Upper lobe of right lung (tissue), 1 donor: ENCODE measurements at regions not wholly inside any gene's neighbourhood (a gene's known extent, or its start where the extent isn't known, plus 50 kb on each side); places are given as distances from the start of the nearest gene placed in this dataset.

ENCODE experiments used
- ATAC-seq: fragments of 200-7000 bp; cut with Tn5 transposase; one replicate; pipeline ENCODE4 v1.9.1; 2020; ENCODE audit warnings: mild to moderate bottlenecking, moderate library complexity
- DNase-seq: peaks from one replicate; pipeline ENCODE4 v3.0.0-alpha.2; 2020
- H3K27ac ChIP-seq: fragments of 200-600 bp; one replicate; pipeline ENCODE4 v1.8.0; 2022
- H3K27me3 ChIP-seq: fragments of 200-600 bp; one replicate; pipeline ENCODE4 v1.8.0; 2022; ENCODE audit warnings: mild to moderate bottlenecking
- H3K36me3 ChIP-seq: fragments of 200-600 bp; one replicate; pipeline ENCODE4 v1.8.0; 2022
- H3K4me1 ChIP-seq: fragments of 200-600 bp; one replicate; pipeline ENCODE4 v1.8.0; 2022
- H3K4me3 ChIP-seq: fragments of 200-600 bp; one replicate; pipeline ENCODE4 v1.8.0; 2022; ENCODE audit warnings: mild to moderate bottlenecking
- H3K9me3 ChIP-seq: fragments of 200-600 bp; one replicate; pipeline ENCODE4 v1.8.0; 2022
- intact Hi-C: fragments of 100-400 bp; cut with DNase I; formaldehyde crosslinking; loops from one replicate; pipeline ENCODE4 v1.11.0; 2022
- TF ChIP-seq, protein P1 (sequence below): fragments of 200-600 bp; IDR thresholded peaks from one replicate; pipeline ENCODE4 v1.8.0; 2022; ENCODE audit warnings: antibody characterized with exemption
- donor health status: DM: no; HTN: yes; CAD: no; lungs with severe emphysema.

- Histone ChIP-seq H3K4me3 (no peak overlapping the region), H3K27ac (no peak overlapping the region), H3K36me3 (no peaks in the 10 kb centered on the region), H3K9me3 (no peaks in the 10 kb centered on the region), H3K4me1 (no peaks in the 10 kb centered on the region), H3K27me3 (no peaks in the 10 kb centered on the region)
- ATAC-seq (no peak), DNase-seq (no peak)
- intact Hi-C loops, result no loop called here
- TF ChIP-seq, protein P1, sequence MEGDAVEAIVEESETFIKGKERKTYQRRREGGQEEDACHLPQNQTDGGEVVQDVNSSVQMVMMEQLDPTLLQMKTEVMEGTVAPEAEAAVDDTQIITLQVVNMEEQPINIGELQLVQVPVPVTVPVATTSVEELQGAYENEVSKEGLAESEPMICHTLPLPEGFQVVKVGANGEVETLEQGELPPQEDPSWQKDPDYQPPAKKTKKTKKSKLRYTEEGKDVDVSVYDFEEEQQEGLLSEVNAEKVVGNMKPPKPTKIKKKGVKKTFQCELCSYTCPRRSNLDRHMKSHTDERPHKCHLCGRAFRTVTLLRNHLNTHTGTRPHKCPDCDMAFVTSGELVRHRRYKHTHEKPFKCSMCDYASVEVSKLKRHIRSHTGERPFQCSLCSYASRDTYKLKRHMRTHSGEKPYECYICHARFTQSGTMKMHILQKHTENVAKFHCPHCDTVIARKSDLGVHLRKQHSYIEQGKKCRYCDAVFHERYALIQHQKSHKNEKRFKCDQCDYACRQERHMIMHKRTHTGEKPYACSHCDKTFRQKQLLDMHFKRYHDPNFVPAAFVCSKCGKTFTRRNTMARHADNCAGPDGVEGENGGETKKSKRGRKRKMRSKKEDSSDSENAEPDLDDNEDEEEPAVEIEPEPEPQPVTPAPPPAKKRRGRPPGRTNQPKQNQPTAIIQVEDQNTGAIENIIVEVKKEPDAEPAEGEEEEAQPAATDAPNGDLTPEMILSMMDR, result no peak
These were observed 60.5 kb upstream of the IGF1 start for GRCh38 chr12:102540815-102541385.

DNA sequence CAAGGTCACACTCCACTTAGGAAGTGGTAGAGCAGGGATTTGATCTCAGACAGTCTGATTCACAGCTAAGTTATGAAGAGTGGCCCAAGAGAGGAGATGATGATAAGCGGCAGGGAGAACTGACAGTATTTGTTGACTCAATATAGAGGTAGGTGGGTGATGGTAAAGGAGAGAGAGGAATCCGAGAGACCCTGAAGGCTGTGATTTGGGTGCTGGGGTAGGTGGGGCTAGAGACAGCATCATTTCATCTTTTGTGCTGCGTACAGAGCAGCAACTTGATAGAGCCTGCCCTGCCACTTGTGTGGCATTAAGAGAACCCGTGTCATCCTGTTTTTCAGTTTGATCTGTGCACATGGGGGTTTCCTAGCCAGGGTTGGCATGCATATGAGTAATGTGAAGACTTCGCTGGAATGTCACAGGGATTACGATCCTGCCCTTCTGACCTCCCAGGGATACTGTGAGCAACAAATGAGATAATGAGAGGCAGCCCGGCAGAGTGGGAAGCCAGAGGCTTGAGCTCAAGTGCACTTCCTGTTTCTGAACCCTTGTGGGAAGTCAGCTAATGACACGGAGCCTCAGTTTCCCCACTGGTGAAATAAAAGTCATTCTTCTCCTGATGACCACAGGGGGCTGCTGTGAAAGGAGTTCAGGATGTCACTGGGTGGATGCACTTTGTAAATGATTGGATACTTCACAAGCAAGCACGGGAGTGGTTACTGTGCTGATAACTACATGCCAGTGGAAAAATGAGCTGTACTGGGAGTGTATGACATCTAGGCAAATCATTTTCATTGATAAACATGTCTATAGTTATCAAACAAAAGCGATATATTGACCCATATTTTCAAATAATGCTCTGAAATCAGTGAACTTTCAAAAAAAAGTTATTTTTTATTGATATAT, 59.5 kb upstream of the IGF1 start:
- no peak for DNase-seq
- Histone ChIP-seq H3K36me3 (no peaks in the 10 kb centered on the region), H3K27me3 (no peaks in the 10 kb centered on the region), H3K4me3 (no peak overlapping the region), H3K27ac (no peak overlapping the region), H3K4me1 (no peaks in the 10 kb centered on the region), H3K9me3 (no peaks in the 10 kb centered on the region)
- intact Hi-C loops, result no loop called here
- TF ChIP-seq, protein P1, result no peak
- ATAC-seq, result no peak

GRCh38 chr12:102535306-102535705, 54.9 kb upstream of the IGF1 start:
- no peak for DNase-seq
- TF ChIP-seq, protein P1, result no peak
- Histone ChIP-seq H3K9me3 (no peaks in the 10 kb centered on the region), H3K27ac (no peak overlapping the region), H3K27me3 (no peaks in the 10 kb centered on the region), H3K36me3 (no peaks in the 10 kb centered on the region), H3K4me1 (no peaks in the 10 kb centered on the region), H3K4me3 (no peak overlapping the region)
- intact Hi-C loops, result no loop called here
- ATAC-seq, result no peak

DNA sequence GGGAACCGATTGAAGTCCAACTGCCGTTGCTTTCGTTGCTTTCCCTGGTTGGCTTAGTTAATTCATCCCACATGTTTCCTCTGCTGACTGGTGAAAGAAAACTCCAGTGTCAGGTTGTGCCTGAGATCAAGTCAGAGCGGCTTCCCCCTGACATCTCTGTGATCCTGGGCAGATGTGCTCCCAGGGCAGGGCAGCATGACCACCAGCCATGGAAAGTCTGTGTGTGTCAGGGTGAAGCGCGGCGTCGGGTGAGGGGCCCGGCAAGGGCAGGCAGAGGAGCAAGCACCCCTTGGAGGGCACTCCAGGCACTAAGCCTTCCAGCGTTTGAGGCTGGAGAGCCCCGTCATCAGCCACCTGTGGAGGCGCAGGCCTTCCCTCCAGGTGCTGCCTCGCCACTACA, 54.5 kb upstream of the IGF1 start:
- no peaks in the 10 kb centered on the region for H3K36me3 ChIP-seq
- ATAC-seq, result peak; percentile 14
- no peak for DNase-seq

DNA sequence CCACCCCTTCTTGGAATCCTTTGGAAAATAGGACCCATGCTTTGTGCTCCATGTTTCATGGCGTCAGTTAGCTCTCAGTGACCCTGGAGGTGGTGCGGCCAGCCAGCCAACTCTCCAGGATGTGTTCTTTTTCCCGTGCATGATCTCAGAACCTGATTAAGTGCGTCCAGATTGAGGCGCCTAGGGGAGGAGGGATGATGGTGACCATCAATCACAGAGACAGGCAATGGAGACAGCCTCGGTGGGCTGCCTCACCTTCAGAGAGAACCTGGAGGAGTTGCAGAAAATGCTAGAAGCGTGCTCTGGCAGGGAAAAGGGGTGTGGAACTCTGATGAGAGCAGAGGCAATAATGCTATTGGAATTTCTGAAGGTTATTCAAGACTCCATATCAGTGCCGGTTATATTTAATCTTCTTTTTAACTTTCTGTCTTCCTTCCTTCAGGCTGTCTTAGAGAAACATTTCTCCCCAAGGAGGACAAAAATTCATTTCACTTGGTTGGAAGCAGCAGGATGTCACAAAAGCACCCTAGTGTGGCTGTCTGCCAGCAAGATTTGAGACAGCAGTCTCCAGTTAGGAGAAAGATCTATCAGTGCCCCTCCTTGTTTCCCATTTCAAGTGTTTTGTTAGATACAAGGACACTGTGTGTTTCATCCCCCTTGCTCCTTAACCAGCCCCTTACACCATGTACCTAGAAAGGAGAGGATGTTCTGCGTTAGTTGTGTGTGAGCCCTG, 53.3 kb upstream of the IGF1 start:
- intact Hi-C loops, result no loop called here
- Histone ChIP-seq H3K27me3 (no peaks in the 10 kb centered on the region), H3K27ac (no peak overlapping the region), H3K9me3 (no peaks in the 10 kb centered on the region), H3K4me3 (no peak overlapping the region), H3K36me3 (no peaks in the 10 kb centered on the region), H3K4me1 (no peaks in the 10 kb centered on the region)
- ATAC-seq (no peak), DNase-seq (no peak)
- TF ChIP-seq, protein P1, result no peak

More for the DNA sequence above, 54.5 kb upstream of the IGF1 start:
- H3K4me3 ChIP-seq, result no peak overlapping the region
- no peaks in the 10 kb centered on the region for H3K9me3 ChIP-seq
- no peaks in the 10 kb centered on the region for H3K27me3 ChIP-seq
- TF ChIP-seq, protein P1, result no peak
- intact Hi-C loops, result no loop called here
- no peak overlapping the region for H3K27ac ChIP-seq
- H3K4me1 ChIP-seq, result no peaks in the 10 kb centered on the region
